Sigmoid colon (tissue), 4 donors: ENCODE measurements at regions not wholly inside any gene's neighbourhood (a gene's known extent, or its start where the extent isn't known, plus 50 kb on each side); places are given as distances from the start of the nearest gene placed in this dataset.

ENCODE experiments used
- EP300 ChIP-seq, 4 donors: sonication (generic); formaldehyde crosslinking; IDR thresholded peaks; one replicate each; pipeline ENCODE4 v1.6.1; 2017; ENCODE audit warnings: antibody characterized with exemption in 4 of 4
- POLR2A ChIP-seq, 2 donors: fragments of 450-650 bp; IDR thresholded peaks; one replicate each; pipeline ENCODE4 v1.6.1; 2016; ENCODE audit warnings: antibody characterized with exemption in 2 of 2, mild to moderate bottlenecking in 2 of 2, moderate library complexity in 2 of 2
- POLR2AphosphoS5 ChIP-seq, 4 donors: sonication (generic); formaldehyde crosslinking; IDR thresholded peaks; one replicate each; pipeline ENCODE4 v1.6.1; 2017; ENCODE audit warnings: antibody characterized with exemption in 4 of 4
- TF ChIP-seq, protein P1 (sequence below), 4 experiments: fragments of 450-650 bp in 3 of 4; fragments of 200-600 bp in 1 of 4; IDR thresholded peaks; one replicate each; pipeline ENCODE4 v1.5.1; 2016 to 2019; ENCODE audit warnings: antibody characterized with exemption in 4 of 4, mild to moderate bottlenecking in 3 of 4, moderate library complexity in 2 of 4

DNA sequence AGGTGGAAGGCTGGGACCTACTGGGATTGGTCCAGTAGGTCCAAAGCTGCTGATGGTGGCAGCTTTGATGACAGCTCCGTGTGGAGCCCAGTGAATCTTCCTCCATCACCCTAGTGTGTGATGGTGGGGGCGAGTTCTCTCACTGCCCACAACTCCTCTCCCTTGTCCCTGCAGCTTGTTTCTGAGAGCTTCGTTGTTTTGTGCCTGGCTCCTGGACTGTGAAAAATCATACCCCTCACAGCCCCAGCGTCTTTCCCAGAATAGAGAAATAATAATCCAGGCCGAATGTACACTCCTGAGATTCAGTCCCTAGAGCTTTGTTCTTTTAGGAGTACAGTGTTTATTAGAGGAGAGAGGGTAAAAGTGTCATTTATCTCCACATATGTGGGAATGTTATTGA, 372.2 kb downstream of the ENC1 start:
- TF ChIP-seq, protein P1, sequence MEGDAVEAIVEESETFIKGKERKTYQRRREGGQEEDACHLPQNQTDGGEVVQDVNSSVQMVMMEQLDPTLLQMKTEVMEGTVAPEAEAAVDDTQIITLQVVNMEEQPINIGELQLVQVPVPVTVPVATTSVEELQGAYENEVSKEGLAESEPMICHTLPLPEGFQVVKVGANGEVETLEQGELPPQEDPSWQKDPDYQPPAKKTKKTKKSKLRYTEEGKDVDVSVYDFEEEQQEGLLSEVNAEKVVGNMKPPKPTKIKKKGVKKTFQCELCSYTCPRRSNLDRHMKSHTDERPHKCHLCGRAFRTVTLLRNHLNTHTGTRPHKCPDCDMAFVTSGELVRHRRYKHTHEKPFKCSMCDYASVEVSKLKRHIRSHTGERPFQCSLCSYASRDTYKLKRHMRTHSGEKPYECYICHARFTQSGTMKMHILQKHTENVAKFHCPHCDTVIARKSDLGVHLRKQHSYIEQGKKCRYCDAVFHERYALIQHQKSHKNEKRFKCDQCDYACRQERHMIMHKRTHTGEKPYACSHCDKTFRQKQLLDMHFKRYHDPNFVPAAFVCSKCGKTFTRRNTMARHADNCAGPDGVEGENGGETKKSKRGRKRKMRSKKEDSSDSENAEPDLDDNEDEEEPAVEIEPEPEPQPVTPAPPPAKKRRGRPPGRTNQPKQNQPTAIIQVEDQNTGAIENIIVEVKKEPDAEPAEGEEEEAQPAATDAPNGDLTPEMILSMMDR (IDR thresholded peaks at IDR 0.05), result no peak
- TF ChIP-seq POLR2AphosphoS5 (IDR thresholded peaks at IDR 0.05) (no peak), POLR2A (IDR thresholded peaks at IDR 0.05) (no peak), EP300 (IDR thresholded peaks at IDR 0.05) (no peak)
